ENCODE measurements at regions not wholly inside any gene's neighbourhood (a gene's known extent, or its start where the extent isn't known, plus 50 kb on each side); places are given as distances from the start of the nearest gene placed in this dataset.

- DNase-seq (ENCODE audit: low spot score): no peak
Measured at GRCh38 chr7:41910940-41911600, 208.2 kb upstream of the INHBA start.

GRCh38 chr7:41907444-41907843 is 204.6 kb upstream of the INHBA start:
- no peak for DNase-seq (ENCODE audit: low spot score)

GRCh38 chr7:41900532-41900931 is 197.6 kb upstream of the INHBA start:
- no peak for DNase-seq (ENCODE audit: low spot score)

GRCh38 chr7:41899823-41900433 is 197.0 kb upstream of the INHBA start:
- DNase-seq (ENCODE audit: low spot score): no peak

GRCh38 chr7:41893656-41894055 is 190.8 kb upstream of the INHBA start:
- DNase-seq (ENCODE audit: low spot score): no peak

- DNase-seq (ENCODE audit: low spot score): no peak
Measured at GRCh38 chr7:41892356-41893100, 189.6 kb upstream of the INHBA start.

- no peak for DNase-seq (ENCODE audit: low spot score)
Measured at GRCh38 chr7:41891950-41892349, 189.1 kb upstream of the INHBA start.

GRCh38 chr7:41890631-41891274 is 187.9 kb upstream of the INHBA start:
- no peak for DNase-seq (ENCODE audit: low spot score)

- DNase-seq (ENCODE audit: low spot score): no peak
Measured at GRCh38 chr7:41889472-41889871, 186.6 kb upstream of the INHBA start.

- DNase-seq (ENCODE audit: low spot score): no peak
Measured at GRCh38 chr7:41889040-41889439, 186.2 kb upstream of the INHBA start.

GRCh38 chr7:41887416-41887815 is 184.5 kb upstream of the INHBA start:
- no peak for DNase-seq (ENCODE audit: low spot score)

- DNase-seq (ENCODE audit: low spot score): peak; percentile 60
Measured at GRCh38 chr7:41886901-41887311, 184.0 kb upstream of the INHBA start.

- DNase-seq (ENCODE audit: low spot score): no peak
Measured at GRCh38 chr7:41886262-41886900, 183.5 kb upstream of the INHBA start.

- DNase-seq (ENCODE audit: low spot score): no peak
Measured at GRCh38 chr7:41885748-41886147, 182.9 kb upstream of the INHBA start.

- DNase-seq (ENCODE audit: low spot score): no peak
Measured at GRCh38 chr7:41885078-41885477, 182.2 kb upstream of the INHBA start.

- DNase-seq (ENCODE audit: low spot score): no peak
Measured at GRCh38 chr7:41882745-41883420, 180.0 kb upstream of the INHBA start.

GRCh38 chr7:41882256-41882655 is 179.4 kb upstream of the INHBA start:
- no peak for DNase-seq (ENCODE audit: low spot score)

- DNase-seq (ENCODE audit: low spot score): peak; percentile 53
Measured at GRCh38 chr7:41881331-41882130, 178.6 kb upstream of the INHBA start.

GRCh38 chr7:41880107-41880506 is 177.2 kb upstream of the INHBA start:
- DNase-seq (ENCODE audit: low spot score): no peak

- DNase-seq (ENCODE audit: low spot score): no peak
Measured at GRCh38 chr7:41879403-41879802, 176.5 kb upstream of the INHBA start.
